Loucy (cell line): ENCODE measurements at regions not wholly inside any gene's neighbourhood (a gene's known extent, or its start where the extent isn't known, plus 50 kb on each side); places are given as distances from the start of the nearest gene placed in this dataset.

Experiments used
- CTCF ChIP-seq: fragments of 200-600 bp; sonication (generic); conservative IDR thresholded peaks from 2 replicates; pipeline ENCODE4 v1.5.1; 2014; ENCODE audit warnings: mild to moderate bottlenecking, antibody characterized with exemption, low read length
- EZH2phosphoT487 ChIP-seq: fragments of 200-600 bp; IDR thresholded peaks from 2 replicates; pipeline ENCODE4 v1.6.1; 2018; ENCODE audit warnings: antibody characterized with exemption, mild to moderate bottlenecking, moderate library complexity, borderline replicate concordance

- TF ChIP-seq CTCF (no peak), EZH2phosphoT487 (no peak)
Observed at GRCh38 chr1:93757256-93758036, 75.8 kb upstream of the BCAR3 start.
